HG02852 (cell line): ENCODE measurements at regions not wholly inside any gene's neighbourhood (a gene's known extent, or its start where the extent isn't known, plus 50 kb on each side); places are given as distances from the start of the nearest gene placed in this dataset.

Experiments
- ATAC-seq: cut with Tn5 transposase; IDR thresholded peaks from one replicate; pipeline ENCODE4 v1.9.1; 2021; ENCODE audit warnings: mild to moderate bottlenecking, moderate library complexity; ENCODE audit not compliant: unreplicated experiment

DNA sequence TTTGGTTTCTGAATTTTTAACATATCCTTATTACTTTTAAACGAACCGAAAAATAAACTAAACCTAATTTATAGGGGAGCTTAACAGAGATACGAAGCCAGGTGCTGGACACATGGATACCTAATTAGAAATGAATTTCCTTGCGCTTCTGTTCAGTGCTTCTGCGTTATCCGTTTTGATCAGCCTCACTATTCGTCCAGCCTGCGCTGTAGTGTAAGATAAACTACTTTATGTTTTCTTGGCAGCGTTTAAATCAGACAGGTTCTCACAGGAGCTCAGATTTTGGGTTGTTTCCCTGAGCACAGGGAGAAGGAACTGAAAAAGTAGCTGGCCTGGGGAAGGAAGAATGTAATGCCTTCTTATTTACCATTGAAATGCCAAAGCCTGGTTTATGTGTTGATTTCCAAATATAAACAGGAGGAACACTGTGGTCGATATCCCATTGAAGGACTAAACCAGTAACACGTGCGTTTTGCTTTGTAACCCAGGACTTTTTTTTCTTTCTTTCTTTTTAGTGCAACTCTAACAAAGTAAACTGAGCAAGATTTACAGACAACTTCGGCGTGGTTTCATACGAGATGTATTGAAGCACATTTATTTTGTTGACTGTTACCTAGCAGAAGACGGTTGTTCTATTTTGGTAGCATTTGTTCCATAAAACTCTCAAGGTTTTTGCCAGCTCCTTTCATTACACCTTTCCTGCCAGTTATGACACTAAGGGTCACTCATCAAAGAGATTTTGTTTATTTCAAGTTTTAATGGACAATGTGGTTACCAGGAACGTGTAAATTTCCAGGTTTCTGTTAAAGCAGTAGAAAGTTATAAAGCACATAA is 214.8 kb upstream of the HEY2 start:
- ATAC-seq = no peak

DNA sequence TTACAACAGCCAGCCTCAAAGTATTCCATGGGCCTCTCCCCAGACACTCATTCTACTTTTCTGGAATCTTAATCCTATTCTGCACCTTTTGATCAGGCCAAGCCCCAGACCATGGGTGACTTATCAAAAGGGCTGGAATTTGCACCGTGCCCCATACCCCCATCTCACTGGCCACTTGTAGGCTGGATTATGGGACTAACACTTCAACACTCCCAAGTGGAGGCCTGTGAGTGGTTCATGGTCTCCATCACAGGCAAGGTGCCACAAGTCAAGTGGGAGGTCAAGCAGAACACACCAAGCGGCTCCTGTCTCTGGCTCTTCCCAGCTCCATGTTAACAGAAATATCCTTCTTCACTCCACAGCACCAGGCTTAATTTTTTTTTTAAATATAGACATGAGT is 212.3 kb upstream of the HEY2 start:
- ATAC-seq = no peak

DNA sequence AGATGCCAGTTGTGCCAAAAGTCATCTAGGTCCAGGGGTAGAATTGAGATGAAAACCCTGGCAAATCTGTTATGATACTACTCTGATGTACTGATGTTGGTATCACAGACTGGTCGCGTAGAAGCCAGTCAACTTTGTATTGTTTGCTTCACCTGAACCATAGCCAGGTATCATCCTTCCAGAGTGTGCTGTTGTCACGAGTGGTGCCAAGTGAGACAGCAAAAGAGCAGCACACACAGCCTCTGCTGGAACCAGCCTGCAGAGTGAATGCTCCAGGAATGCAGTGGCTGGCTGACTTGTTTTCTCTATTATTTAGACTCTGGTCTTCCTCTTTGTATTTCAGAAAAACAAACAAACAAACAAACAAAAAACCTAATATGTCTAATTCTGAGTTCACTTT is 209.5 kb upstream of the HEY2 start:
- no peak for ATAC-seq

DNA sequence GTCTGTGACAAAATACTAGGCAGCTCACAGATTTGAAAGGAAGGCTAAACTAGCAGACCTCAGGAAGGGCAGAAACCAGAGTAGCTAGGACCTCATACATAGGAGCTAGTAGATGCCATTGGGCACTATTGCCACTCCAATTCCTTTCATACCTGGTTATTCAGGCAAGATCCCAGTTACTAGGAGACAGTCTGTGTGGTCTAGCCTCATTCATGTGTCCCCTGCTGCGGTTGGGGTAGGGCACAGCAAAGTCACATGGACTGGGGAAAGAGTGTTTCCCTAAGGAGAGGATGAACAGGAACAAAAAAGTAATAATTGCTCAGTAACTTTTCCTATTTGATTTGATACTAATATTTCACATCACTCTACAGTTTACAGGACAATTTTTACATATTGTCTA is 204.6 kb upstream of the HEY2 start:
- ATAC-seq = no peak

DNA sequence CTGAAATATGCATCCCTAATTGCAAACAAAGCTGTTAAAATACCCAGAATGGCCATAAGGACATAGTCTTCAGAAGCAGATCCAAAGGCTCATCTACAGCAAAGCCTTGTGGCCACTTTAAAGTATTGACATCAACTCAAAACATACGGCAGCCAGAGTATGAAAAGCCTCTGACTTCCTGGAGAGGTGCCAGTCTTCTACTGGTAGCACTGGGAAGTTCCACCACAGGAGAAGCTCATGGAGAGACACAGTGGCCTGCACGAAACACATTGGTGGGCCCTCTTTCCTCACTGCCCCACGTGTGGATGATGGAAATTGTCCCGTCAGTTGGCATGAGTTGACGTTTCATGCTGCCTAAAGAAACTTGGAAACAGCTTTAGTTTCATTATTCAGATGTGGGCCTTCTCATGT is 202.6 kb upstream of the HEY2 start:
- no peak for ATAC-seq

DNA sequence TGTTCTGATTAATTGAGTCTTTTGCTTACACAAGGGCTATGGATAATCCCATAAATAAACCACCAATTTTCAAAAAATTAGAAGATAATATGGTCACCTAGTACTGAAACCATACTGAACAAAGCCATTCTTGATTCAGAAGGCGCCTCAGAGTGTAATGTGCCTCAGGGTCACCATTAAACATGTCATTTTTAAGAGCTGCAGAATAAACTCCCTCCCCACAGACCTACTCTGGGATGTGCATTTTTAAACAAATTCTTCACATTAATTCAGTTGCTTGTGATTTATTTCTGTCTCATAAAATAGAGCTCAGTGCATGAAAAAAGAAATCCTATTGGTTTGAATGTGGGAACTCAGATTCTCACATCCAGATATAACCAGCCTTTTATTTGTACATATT is 202.1 kb upstream of the HEY2 start:
- ATAC-seq = no peak

DNA sequence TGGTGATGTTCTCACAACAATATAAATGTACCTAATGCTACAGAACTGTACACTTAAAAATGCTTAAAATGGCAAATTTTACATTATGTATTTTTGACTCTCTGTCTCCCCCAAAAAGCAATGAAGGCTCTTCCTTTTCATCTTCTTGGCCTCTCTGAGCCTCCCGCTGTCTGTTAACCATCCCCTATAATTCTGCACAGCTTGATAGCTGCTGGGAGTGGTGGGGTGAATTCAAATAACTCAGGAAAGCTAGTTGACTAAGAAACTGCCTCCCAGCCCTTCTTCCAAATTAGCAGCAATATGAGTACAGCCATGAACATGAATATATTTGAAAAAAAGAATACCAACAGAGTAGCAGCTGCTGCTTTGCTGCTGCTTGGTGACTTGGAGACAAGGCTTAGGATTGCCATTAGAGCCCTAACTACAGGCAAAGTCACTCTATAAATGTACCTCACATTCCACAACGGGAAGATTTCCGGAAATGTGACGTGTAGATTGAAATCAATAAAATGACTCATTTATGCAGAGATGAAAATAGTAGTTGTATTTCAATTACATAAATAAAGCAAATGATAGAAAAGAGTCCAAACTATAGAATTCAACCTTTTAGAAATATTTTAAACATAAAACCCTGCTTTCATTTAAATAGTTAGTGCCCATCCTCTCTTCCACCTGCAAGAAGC is 200.1 kb upstream of the HEY2 start:
- no peak for ATAC-seq

DNA sequence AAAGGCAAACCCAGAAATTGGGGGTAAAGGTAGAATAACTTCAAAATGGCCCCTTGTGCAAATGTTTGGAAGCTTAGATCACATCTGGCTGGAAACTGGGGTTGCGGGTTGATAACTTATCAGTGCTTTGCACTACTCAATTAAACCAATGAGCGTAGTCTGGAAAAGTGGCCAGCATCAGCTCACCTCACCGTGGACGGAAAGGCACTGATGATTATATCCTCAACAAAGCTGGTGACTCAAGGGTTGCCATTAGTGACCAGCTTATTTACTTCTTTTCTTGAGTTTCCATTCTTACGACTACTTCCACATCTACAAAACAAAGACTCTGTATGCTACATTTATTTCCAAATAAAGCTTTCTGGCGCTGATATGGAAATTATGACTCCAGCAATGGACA is 198.5 kb upstream of the HEY2 start:
- ATAC-seq = no peak

DNA sequence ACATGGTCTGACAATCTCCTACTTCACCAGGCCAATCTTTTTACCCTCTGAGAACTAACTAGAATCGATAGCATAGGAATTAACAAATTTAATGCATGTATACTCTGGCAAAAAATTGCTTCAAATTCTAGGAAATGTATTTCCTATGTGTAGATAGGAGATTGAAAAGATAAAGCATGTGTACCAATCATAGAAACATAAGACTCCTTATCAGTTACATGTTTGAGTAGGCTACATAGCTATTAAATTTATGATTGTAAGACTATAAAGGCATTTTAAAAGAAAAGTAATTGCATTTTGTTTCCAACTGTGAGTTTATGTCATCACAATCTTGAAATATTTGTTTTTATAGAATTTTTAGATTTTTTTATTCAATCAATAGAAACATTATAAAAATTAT is 196.6 kb upstream of the HEY2 start:
- ATAC-seq = no peak

DNA sequence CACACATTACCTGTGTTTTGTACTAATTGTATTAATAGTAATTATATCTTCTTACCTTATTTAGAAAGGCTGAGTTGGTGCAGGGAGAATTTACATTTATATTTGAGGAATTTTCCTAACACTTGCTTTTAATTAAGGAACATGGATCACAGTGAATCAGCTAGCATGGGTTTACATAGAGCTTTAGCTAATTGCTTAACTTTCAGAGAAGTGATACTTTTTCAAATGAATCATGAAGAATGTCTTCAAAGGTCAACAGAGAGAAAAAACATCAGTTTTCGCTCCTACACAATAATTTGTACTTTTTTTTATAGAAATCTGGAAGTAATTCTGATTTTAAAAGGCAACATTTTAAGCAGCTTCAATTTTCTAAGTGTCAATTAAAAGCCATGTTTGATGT is 195.0 kb upstream of the HEY2 start:
- no peak for ATAC-seq

DNA sequence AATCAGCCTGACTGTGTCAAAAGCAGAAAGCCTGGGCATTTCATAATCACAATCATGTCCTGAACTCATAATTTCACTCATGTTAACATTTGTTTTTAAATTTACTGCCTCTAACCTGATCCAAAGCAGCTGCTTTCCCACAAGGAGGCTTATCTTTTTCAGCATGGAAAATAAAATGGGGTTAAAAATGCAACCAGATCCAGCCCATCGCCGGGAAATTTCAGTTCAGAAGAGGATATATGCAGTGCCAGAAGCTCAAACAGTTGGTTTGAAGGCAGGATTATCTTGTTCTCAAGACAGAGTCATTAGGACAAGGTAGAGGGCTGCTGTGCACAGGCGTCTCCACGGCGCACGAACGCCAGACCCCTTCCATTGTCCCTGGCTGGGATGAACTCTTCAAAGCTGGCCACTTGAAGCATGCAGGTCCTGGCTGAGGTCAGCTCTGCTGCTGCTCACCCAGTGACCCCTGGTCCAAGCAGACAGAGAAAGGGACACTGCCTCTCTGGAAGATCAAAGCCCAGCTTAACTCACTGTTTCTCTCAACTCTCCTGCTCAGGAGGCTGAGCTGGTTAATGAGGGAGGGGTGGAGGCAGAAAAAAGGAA is 191.1 kb upstream of the HEY2 start:
- ATAC-seq = no peak

DNA sequence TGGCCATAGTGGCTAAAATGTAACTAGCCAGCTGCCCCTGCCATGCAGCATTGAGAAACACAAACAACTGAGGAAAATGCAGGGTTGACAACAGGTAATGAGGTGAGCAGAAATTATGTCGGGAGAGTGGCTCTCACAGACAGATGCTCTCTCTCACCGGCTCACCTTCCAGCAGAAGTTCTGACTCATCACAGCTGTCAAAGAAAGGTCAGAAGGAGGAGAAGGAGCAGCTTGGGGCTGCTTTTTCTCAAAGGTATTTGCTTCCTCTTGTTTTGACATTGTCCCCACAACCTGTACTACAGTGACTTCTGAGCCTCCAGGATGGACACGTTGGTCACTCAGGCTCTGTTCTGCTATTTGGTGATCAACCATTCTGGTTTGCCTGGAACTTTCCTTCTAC is 190.5 kb upstream of the HEY2 start:
- ATAC-seq = no peak

DNA sequence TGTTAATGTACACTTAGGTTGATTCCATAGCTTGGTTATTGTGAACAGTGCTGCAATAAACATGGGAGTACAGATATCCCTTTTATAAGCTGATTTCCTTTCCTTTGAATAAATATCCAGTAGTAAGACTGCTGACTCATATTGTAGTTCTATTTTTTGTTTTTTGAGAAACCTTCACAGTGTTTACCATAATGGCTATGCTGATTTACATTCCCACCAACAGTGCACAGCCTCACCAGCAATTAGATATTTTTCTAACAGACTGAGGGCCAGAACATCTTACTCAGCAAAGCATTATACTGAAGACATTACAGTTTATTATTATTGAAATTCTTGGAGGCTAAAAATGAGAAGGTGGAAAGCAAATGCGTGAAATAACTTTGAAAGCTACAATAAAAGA is 187.3 kb upstream of the HEY2 start:
- no peak for ATAC-seq

DNA sequence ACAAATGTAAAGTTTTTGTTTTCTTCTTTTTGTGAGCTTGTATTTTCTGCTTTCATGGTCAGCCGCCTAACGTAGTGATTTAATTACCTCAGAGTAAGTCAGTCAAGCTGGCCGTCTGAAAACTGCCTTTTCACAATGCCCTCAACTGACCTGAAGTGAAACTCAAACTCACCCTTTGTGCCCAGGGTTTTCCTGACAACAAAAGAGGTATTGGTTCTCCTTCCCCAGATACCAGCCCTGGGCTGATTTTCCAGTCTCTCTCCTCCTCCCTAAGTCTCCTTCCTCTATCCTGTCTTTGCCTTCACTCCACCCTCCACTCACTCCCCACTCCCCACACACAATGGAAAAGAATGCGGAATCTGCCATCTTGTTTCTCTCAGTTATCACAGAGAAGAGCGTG is 184.5 kb upstream of the HEY2 start:
- no peak for ATAC-seq

DNA sequence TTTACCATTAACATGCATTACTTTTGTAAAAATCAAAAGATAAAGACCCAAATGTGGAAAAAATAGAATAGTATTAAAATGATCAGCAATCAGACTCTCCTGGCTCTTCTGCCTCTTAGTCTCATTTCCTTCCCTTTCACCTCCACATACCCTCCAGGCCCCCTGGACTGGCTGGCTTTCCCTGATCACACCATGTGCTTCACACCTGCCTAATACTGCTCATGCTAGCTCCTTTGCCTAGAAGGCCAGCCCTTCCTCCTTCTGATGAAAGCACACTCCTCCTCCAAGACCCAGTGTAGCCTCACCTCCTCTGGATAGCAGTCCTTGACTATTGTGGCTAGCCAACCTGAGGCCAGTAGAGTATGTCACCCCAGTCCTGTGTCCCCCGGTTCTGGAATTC is 182.0 kb upstream of the HEY2 start:
- no peak for ATAC-seq

DNA sequence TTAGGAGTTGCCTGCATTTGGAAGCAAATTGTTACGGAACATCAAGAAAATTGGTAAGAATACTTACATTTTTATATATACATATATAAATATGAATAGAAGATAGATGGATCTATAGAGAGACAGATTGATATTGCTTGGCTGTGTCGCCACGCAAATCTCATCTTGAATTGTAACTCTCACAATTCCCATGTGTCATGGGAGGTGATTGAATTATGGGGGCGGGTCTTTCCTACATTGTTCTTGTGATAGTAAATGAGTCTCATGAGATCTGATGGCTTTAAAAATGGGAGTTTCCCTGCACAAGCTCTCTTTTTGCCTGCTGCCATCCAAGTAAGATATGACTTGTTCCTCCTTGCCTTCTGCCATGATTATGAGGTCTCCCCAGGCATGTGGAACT is 180.8 kb upstream of the HEY2 start:
- no peak for ATAC-seq

DNA sequence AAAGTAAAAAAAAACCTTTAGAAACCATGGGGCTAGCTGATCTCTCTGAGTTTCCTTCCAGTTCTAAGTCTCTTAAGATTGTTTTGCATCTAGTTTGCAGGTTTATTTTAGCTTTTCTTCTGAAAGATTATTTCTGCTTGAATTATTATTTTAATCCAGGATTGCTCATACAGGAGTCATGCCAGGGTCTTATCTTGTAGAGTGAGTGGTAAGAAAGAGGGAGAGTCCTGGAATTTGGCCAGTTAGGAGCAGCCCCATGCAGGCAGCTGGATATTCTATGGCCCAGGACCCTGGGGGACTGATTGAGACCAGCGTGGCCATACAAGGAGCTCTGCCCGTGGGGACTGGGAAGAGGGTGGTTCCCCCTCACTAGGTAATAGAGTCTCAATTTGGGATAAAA is 178.9 kb upstream of the HEY2 start:
- ATAC-seq = no peak

DNA sequence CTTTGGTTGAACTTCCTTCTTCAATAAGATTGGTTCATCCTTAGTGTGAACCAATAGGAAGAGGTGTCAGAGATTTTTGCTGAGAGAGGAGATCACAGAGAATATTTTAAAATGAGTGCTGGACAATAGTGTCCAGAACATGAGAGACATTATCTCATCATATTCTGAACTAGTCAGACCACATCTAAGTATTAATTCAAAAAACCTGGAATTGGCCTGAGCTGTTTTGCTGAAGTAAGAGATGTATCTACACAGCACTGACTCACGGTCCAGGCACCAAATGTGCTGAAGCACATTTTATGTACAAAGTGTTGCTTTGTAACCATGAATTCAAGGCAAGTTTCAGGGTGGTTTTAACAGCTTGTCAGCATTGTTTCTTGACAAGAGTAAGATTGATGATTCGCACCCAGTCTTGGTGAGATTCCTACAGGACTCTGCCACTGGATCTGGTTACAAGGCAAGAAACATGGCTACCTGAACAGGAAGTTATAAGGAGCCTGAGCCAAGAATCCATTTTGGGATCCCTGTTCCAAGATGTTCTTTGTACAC is 178.2 kb upstream of the HEY2 start:
- no peak for ATAC-seq

DNA sequence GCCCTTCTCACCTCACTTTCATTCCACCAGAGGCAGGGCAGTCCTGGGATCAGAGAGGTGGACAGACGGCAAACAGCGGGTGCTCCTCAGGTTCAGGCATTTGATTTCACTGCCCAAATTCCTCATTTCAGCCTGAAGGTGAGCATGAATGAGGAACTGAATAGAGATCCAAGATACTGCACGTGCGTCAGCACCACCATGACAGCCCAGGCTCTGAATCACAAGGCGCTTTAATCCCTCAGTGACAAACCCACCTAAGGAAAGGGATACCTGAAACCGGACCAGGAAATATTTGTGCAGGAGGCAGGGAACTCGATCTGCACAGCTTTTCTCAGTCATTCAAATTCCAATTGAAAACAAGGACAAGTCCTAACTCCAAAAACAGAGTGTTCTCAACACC is 174.8 kb upstream of the HEY2 start:
- no peak for ATAC-seq

DNA sequence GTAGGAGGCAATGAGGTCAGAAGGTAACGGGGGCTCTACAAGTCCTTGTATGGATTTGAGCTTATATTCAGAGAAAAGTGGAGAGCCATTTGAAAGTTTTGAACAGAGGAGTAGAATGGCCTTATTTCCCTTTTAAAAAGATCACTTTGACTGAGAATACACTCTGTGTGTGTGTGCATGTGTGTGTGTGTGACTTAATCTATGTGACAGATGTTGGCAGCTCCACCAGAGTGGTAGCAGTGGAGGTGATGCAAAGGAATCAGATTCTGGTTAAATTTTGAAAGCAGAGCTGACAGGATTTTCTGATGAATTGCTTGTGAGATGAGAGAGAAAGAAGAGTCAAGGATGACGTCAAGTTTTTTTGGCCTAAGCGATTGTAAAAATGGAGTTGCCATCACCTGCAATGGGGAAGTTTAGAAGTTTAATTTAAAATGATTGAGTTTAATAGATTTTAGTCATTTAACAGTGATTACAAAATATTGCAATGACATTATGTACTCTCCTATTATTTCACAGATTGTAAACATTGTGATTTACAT is 172.2 kb upstream of the HEY2 start:
- ATAC-seq = no peak

DNA sequence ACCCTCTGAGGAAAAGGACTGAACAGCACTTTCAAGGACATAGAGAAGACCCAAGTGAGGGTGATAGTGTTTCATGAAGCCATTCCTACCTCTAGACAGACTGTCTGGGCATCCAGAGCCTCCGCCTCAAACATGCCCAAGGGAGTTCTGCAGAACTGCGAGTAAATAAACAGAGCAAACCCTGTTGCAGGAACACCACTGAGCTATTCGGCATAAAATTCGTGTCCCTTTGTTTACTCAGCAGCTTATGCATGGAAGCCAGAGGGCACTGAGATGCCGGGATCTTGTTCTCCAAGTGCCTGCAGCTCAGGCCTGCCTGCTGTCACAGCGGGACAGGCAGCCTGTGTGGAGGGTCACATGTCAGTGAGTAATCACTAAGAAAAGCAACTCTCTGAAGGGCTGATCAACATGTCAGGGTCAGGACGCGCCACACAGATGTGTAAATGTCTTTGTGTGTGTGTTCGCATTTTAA is 164.9 kb upstream of the HEY2 start:
- no peak for ATAC-seq

DNA sequence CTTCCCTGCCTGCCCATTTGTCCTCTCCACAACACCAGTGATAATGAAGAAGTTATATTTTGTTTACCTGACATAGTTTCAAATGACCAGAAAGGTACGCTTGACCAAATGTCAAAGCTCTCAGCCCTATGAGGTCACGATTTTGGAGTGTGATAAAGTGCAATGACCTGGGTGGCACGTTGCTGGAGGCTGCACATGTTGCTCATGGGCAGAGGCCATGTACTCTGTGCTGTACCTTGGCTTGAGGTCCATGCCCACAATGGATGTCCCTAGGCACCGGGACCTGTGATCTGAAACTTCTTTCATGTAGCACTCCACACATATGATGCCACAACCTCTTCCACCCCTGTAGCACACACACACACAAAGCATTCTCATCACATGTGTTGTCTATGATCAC is 164.0 kb upstream of the HEY2 start:
- ATAC-seq = no peak
